ENCODE measurements at regions not wholly inside any gene's neighbourhood (a gene's known extent, or its start where the extent isn't known, plus 50 kb on each side); places are given as distances from the start of the nearest gene placed in this dataset.

DNA sequence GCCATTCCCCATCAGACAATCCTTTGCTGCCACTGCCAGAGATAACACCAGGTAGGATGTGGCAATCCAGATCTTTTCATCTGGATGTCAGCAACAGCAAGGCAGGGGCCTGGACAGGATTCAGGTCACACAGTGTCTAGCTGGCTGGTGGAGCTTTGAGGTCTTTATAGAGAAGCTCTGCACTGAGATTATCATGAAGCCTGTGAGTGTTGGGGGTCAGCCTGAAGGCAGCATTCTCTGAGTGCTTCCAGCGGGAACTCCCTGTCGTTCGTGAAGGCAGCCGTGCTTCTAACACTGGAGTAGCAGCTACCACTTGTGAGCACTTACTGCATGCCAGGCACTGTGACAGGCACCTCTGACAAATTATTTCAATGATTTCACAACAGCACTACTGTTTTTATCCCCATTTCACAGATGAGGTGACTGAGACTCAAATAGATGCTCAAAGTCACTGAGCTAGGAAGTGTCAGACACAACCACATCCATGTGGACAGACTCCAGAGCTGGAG is 85.7 kb downstream of the SEMA4F start:
- Mint-ChIP-seq H3K4me1 (ENCODE audit: low read depth) (peaks cover 1% of the 10 kb centered on the region), H3K9me3 (ENCODE audit: low read depth) (peaks cover 10% of the 10 kb centered on the region), H3K27me3 (peaks cover 8% of the 10 kb centered on the region), H3K4me3 (ENCODE audit: low read depth) (no peak overlapping the region), H3K27ac (no peak overlapping the region), H3K36me3 (ENCODE audit: insufficient read depth) (peaks cover 4% of the 10 kb centered on the region)
- no peak for DNase-seq (ENCODE audit: low spot score, unreplicated experiment)
- TF ChIP-seq, protein P1, sequence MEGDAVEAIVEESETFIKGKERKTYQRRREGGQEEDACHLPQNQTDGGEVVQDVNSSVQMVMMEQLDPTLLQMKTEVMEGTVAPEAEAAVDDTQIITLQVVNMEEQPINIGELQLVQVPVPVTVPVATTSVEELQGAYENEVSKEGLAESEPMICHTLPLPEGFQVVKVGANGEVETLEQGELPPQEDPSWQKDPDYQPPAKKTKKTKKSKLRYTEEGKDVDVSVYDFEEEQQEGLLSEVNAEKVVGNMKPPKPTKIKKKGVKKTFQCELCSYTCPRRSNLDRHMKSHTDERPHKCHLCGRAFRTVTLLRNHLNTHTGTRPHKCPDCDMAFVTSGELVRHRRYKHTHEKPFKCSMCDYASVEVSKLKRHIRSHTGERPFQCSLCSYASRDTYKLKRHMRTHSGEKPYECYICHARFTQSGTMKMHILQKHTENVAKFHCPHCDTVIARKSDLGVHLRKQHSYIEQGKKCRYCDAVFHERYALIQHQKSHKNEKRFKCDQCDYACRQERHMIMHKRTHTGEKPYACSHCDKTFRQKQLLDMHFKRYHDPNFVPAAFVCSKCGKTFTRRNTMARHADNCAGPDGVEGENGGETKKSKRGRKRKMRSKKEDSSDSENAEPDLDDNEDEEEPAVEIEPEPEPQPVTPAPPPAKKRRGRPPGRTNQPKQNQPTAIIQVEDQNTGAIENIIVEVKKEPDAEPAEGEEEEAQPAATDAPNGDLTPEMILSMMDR (IDR thresholded peaks at IDR 0.05; ENCODE audit: unreplicated experiment) = no peak

DNA sequence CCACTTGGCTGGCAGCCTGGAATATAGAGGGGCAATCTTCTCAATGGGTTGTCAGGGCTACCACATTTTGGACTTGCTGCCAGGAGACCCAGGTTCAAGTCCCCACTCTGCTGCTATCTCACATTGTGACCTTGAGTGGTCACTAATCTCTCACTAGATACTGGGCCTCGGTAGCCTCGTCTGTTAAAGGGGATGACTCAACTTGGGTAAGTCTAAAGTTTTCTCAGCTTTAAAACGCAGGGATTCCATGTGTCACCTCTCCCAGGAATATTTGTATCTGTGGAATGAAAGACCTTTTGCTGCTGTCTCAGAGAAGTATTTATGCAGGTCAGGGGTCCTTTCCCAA is 86.3 kb downstream of the SEMA4F start:
- peaks cover 4% of the 10 kb centered on the region for H3K36me3 Mint-ChIP-seq (ENCODE audit: insufficient read depth)
- peaks cover 8% of the 10 kb centered on the region for H3K27me3 Mint-ChIP-seq
- TF ChIP-seq, protein P1 (IDR thresholded peaks at IDR 0.05; ENCODE audit: unreplicated experiment) = no peak
- no peak overlapping the region for H3K27ac Mint-ChIP-seq
- no peak overlapping the region for H3K4me3 Mint-ChIP-seq (ENCODE audit: low read depth)
- no peak for DNase-seq (ENCODE audit: low spot score, unreplicated experiment)
- peaks cover 4% of the 10 kb centered on the region for H3K4me1 Mint-ChIP-seq (ENCODE audit: low read depth)
- peaks cover 10% of the 10 kb centered on the region for H3K9me3 Mint-ChIP-seq (ENCODE audit: low read depth)

GRCh38 chr2:74740741-74741431 is 86.8 kb downstream of the SEMA4F start:
- H3K27ac Mint-ChIP-seq = no peak overlapping the region
- no peak for DNase-seq (ENCODE audit: low spot score, unreplicated experiment)
- TF ChIP-seq, protein P1 (IDR thresholded peaks at IDR 0.05; ENCODE audit: unreplicated experiment) = no peak
- peaks cover 8% of the 10 kb centered on the region for H3K27me3 Mint-ChIP-seq
- peaks cover 4% of the 10 kb centered on the region for H3K36me3 Mint-ChIP-seq (ENCODE audit: insufficient read depth)
- peaks cover 10% of the 10 kb centered on the region for H3K9me3 Mint-ChIP-seq (ENCODE audit: low read depth)
- H3K4me1 Mint-ChIP-seq (ENCODE audit: low read depth) = peaks cover 5% of the 10 kb centered on the region
- H3K4me3 Mint-ChIP-seq (ENCODE audit: low read depth) = no peak overlapping the region

DNA sequence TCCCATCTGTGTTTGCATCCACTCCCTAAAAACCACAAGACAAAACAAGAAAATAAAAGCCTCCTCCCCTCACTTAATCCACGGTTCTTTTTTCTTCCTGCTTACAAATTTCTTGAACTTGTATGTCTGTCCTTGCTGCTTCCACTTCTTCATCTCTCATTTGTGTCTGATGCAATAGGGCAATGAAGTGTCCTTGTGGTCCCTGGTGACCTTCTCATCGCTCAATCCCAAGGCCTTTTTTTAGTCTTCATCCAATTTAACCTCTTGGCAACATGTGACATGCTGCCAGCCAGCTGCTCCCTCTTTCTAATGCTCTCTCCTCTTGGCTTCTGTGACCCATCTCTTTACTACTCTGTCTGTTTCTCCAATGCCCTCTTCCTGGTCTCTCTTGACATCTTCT is 87.6 kb downstream of the SEMA4F start:
- TF ChIP-seq, protein P1 (IDR thresholded peaks at IDR 0.05; ENCODE audit: unreplicated experiment) = no peak
- DNase-seq (ENCODE audit: low spot score, unreplicated experiment) = no peak
- H3K27me3 Mint-ChIP-seq = peaks cover 8% of the 10 kb centered on the region
- H3K4me3 Mint-ChIP-seq (ENCODE audit: low read depth) = no peak overlapping the region
- peaks cover 4% of the 10 kb centered on the region for H3K36me3 Mint-ChIP-seq (ENCODE audit: insufficient read depth)
- H3K27ac Mint-ChIP-seq = no peak overlapping the region
- H3K9me3 Mint-ChIP-seq (ENCODE audit: low read depth) = peaks cover 6% of the 10 kb centered on the region
- peaks cover 5% of the 10 kb centered on the region for H3K4me1 Mint-ChIP-seq (ENCODE audit: low read depth)

GRCh38 chr2:74742471-74742870 is 88.4 kb downstream of the SEMA4F start:
- Mint-ChIP-seq H3K27ac (no peak overlapping the region), H3K4me1 (ENCODE audit: low read depth) (peaks cover 5% of the 10 kb centered on the region), H3K9me3 (ENCODE audit: low read depth) (no peaks in the 10 kb centered on the region), H3K27me3 (peaks cover 8% of the 10 kb centered on the region), H3K4me3 (ENCODE audit: low read depth) (no peak overlapping the region), H3K36me3 (ENCODE audit: insufficient read depth) (no peaks in the 10 kb centered on the region)
- DNase-seq (ENCODE audit: low spot score, unreplicated experiment) = no peak
- TF ChIP-seq, protein P1 (IDR thresholded peaks at IDR 0.05; ENCODE audit: unreplicated experiment) = no peak
